GM12865 (cell line): ENCODE measurements at regions not wholly inside any gene's neighbourhood (a gene's known extent, or its start where the extent isn't known, plus 50 kb on each side); places are given as distances from the start of the nearest gene placed in this dataset.

ENCODE experiments used
- DNase-seq: peaks from one replicate; pipeline ENCODE4 v3.0.0; 2010; ENCODE audit warnings: low read depth
- H3K4me3 ChIP-seq: 2 replicates; pipeline ENCODE4 v1.5.1; 2011; ENCODE audit warnings: mild to moderate bottlenecking, low read depth, low read length, control low read depth
- CTCF ChIP-seq: IDR thresholded peaks from 2 replicates; pipeline ENCODE4 v1.5.1; 2011; ENCODE audit warnings: low read length, control low read depth, low read depth, inconsistent platforms; ENCODE audit not compliant: insufficient read depth; ENCODE audit errors: missing control alignments

- DNase-seq: no peak
- no peak for TF ChIP-seq CTCF
- no peak overlapping the region for H3K4me3 ChIP-seq
Observed at GRCh38 chr22:26974914-26975803, 317.8 kb downstream of the MIAT start.

GRCh38 chr22:26975865-26976264, 318.5 kb downstream of the MIAT start:
- no peak overlapping the region for H3K4me3 ChIP-seq
- no peak for DNase-seq
- no peak for TF ChIP-seq CTCF

GRCh38 chr22:26977741-26978376, 320.5 kb downstream of the MIAT start:
- DNase-seq: no peak
- H3K4me3 ChIP-seq: no peak overlapping the region
- no peak for TF ChIP-seq CTCF

GRCh38 chr22:26979294-26979693, 321.9 kb downstream of the MIAT start:
- no peak overlapping the region for H3K4me3 ChIP-seq
- TF ChIP-seq CTCF: no peak
- DNase-seq: no peak

- no peak overlapping the region for H3K4me3 ChIP-seq
- no peak for DNase-seq
- TF ChIP-seq CTCF: no peak
Observed at GRCh38 chr22:26981111-26981510, 323.7 kb downstream of the MIAT start.

GRCh38 chr22:26981541-26981940, 324.2 kb downstream of the MIAT start:
- no peak for DNase-seq
- no peak for TF ChIP-seq CTCF
- no peak overlapping the region for H3K4me3 ChIP-seq

GRCh38 chr22:26983311-26983710, 325.9 kb downstream of the MIAT start:
- no peak for TF ChIP-seq CTCF
- DNase-seq: no peak
- no peak overlapping the region for H3K4me3 ChIP-seq
